NCI-H345 treated with DMSO at 0.1 percent for 48 hours (cell line): ENCODE measurements at regions not wholly inside any gene's neighbourhood (a gene's known extent, or its start where the extent isn't known, plus 50 kb on each side); places are given as distances from the start of the nearest gene placed in this dataset.

Experiments
- DNase-seq: peaks from one replicate; lab custom pipeline; 2025; ENCODE audit not compliant: unreplicated experiment; lab: John Stamatoyannopoulos, UW

DNA sequence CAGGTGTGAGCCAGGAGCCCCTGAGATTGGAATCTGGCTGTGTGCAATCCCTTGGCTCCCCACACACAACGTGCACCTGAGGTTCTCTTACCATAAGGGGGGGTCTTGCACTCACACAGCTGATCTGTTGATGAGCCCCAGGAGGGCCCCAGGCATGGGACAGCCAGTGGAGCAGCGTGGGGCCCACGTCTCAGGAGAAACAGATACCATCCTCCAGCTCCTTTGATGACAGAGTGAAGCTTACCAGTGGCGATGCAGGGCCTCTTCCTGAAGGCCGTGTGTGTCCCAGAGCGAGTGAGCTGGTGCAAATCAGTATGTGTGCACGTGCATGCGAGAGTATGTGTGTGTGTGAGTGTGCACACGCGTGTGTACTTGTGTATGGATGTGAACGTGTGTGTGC lies 287.4 kb downstream of the IRX1 start:
- DNase-seq: no peak

DNA sequence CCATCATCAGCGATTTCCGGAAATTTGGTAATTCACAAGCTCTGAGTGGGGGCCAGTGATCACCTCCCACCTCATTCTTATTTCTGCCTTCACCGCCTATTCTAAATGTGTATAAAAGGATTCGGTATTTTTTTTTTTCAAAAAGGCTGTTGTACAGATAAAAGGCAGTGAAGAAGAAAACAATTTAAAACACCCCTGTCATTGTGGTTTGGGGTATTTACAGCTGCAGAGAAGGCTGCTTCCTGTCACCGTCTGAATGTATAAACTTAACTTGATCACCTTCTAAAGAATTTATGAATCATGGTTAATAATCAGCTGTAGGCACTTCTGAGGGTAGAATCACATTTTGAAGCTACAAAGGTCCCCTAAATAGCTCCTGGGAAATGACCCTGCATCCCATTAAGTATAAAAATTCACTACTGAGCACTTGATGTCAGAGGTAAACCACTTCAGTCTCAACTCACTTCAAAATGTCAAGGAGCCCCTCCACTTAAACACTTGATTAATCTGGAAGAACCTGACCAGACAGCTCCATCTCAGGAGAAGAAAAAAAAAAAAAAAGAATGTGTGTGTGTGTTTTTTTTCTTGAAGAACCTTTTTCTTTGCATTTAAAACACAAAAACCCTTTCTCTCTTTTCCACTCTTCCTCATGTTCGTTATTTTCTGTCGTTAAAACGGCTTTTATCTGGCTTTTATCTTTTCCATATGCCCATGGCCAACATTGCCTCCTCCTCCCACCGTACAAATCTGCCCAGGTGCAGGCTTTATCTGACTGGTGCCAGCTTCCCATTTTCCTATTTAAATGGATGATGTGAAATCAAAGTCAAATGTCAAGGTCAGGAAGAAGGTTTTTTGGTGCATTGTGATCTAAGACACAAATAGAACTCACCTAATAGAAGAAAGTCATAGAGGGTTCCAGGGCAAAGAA lies 291.2 kb downstream of the IRX1 start:
- no peak for DNase-seq

DNA sequence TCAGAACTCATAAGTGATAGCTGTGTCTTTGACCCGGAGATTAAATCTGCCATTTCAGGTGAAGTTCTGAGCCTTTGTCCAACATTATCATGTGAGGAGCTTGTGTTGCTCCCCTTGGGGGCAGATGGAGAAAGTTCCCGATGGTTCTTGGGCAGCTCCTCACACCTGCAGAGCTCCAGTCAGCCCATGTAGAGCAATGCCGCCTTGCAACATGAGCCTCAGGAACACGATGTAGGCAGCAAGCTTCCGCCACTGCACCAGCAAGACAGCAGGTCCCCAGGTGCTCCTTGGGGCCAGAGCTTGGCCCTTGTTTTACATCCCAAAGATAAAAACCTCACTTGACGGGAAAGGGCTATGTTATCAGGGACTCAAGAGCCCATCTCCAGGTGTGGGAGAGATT lies 292.7 kb downstream of the IRX1 start:
- no peak for DNase-seq

DNA sequence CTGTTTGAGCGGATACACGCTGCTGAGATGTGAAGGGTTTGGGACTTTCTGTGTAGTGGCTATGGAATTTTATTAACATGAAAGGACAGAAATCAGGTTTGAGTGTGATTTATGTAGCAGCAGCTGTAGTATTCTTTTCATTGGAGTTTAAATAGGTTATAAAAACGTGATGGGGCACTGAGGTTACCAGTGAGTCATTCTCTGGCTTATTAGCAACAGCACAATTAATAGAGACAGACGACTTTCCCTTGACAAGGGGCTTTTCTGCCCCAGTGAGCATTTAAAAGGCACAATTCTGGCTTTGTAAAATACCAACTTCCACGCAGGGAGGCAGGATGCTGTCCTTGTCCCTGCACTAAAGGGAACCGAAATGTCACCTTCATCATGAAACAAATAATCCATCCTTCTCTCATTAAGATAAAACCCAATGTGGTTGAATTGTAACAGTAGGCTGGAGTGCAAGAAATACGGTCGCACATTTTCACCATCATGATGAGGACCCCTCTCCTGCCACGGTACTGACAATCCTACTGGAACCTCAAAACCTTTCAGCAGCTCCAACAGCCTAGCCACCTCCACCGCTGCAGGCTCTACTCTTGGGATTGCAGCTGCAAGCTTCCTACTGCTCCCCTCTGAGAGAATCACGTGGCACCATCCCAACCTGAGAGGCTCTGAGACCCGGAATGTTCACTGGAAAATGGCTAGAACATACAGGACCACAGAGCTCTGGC lies 293.9 kb downstream of the IRX1 start:
- DNase-seq: no peak

DNA sequence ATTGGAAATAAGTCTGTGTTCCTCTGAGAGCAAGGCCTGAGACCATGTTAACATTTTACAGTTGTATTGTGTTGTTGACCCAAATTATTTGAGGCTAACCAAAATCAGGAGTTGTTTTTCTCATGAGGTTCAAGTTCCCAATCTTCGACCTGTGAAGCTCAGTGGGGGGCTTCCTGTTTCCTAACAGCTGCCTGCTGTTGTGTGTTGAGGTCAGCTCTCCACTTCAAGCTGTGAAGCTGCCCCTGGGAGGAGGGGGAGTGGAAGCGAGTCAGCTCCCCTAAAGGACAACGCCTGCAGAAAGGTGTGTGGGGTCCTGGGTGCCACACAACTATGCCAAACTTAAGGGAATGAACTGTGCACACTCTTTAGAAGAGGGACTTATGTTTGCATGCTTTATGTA lies 295.5 kb downstream of the IRX1 start:
- DNase-seq: no peak

DNA sequence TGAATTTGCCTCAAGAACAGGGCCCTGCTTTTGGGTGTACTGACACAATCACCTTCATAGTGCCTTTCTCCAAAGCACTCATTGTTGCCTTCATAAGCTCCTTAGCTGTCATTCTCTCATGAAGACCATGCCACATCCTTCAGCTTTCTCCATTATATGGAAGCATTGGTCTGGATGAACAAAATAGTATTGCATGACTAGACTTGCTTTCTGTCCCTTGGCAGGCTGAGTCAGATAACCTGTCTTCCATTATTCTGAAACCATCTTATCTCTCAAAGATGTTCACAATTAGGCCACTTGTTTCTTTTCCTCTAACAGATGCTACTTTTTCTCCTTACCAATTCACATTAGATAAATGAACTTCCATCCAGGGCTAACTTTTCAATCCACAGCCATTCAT lies 297.9 kb downstream of the IRX1 start:
- DNase-seq: no peak

DNA sequence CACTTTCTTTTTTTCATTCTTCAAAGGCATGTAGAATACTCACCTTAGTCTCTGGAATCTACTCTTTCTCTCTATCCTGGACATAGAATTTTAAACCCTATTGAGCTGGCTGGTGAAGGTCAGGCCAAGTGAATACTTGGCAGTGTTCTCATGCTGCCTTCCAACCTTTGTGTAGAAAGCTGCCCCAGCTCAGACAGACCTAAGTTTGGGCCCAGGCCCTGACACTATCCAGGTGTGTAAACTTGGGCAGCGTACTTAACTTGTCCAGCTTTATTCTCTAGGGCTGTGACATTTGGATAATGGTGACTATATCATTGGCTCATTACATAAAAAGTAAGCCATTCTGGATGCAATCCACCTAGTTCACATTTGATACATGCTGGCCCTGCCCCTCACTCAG lies 298.3 kb downstream of the IRX1 start:
- no peak for DNase-seq

DNA sequence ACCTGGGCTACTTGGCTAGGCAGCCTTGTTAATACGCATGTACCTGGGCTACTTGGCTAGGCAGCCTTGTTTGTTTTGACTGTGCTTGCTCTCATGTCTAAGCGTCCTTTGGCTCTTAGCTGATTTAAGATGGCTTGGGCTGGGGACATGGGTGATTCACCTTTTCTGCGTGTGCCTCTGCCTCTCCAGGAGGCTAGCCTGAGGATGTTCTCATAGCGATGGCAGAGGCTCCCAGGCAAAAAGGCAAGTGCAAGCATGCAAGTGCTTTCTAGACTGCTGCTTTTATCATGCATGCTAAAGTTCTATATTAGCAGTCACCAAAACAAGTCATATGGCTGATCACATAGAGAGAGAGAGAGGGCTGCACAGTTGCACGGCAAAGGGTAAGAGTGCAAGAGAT lies 300.5 kb downstream of the IRX1 start:
- no peak for DNase-seq

DNA sequence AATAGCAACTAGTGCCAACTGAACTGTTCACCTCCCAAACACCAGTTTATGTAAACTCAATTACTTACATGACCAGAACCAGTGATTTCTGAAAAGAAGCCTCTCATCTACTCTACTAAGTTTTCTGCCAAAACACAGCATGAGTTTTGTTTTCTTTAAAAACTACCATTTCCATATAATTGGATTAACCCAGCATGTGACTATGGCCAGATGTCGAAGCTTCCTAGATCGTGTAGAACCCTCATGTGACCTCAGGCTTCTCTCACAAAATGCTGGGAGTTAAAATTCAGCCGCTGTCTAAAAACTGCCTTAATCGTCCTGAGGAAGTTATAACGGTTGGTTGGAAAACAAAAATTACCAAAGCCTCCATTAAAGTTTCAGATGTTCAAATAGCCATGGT lies 303.5 kb downstream of the IRX1 start:
- no peak for DNase-seq

DNA sequence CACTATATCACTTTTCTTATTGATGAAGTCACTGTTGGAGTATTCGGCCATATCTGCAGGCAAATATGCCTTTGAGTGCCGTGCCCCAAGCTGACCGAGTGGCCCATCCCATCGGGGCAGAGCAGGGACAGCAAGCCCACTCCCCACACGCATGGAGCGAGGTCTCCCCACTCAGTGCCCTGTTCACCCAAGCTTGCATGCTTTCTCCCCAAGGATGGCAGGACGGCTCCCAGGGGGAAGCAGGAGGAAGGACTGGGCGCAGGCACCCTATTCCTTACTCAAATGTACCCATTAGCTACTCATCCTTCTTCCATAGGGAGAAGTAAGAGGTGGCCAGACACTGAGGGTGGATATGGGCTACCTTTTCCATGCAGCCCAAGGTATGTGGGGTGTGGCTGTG lies 309.0 kb downstream of the IRX1 start:
- no peak for DNase-seq

DNA sequence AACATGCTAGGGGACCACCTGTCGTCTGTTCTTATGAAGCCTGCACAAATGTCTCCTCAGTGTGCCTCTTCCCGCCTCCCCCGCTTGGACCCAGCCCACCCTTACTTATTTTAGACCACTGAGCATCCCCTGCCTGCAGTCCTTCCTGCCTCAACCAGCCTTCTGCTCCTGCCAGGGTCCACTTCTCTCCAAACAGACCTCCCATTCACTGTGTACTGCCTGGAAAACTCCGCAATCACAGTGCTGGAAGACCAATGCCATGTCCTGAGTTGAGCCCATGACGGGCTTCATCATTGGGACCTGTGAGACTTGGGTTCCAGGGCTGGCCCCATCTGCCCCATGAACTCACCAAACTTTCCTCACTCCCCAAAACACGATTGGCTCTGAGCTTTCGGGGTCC lies 309.4 kb downstream of the IRX1 start:
- no peak for DNase-seq

DNA sequence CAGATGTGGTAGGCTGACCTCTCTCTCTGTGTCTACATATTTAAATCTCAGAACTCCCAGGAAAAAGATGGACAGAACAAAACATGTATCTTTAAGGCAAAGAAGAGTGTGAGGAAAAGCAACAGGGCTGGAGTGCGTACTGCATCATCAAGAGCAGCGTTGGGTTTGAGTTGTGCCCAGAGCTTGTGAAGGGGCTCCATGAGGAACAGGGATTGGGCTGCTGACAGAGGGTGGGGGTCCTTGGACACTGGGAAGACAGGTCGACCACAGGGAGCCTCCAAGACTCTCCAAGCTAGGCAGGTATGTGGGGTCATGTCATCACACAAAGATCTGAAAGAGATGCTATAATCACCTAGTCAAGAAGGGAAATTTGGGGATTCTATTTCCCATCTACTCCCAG lies 309.9 kb downstream of the IRX1 start:
- DNase-seq: no peak

DNA sequence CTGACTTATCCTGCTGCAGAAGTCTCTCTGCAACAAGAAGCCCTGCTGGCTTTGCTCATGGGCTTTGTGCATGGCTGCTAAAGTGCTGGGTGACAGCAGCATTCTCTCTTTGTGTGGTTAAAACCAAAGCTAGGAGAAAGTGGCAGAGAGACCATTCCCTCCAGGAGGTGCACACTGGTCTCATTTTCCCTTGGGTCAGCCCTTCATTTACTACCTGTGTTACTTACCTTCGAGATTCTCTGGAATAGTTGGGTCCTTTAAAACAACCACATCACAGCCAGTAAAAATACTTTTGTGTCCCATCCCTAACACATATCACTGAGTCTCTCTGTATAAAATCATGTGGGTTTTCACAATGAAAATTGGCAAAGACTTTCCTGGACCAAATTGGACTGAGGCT lies 315.5 kb downstream of the IRX1 start:
- DNase-seq: no peak

DNA sequence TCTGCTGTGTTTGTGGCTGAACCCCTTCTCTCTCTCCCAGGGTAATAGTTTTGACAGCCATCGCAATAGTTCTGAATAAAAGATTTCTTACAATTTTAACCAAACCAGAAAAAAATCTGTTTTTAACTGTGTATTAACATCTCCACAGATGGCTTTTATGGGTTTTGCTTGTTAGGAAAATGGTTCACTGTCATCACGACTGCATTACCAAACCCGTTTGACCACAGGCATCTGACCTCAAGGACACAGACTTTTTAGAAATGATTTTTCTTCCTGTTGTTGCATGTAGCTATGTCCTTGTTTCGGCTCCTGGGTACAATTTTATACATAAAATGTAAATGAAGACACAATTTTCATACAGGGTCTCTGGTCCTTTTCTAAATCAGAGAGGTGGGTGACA lies 316.1 kb downstream of the IRX1 start:
- DNase-seq: no peak

DNA sequence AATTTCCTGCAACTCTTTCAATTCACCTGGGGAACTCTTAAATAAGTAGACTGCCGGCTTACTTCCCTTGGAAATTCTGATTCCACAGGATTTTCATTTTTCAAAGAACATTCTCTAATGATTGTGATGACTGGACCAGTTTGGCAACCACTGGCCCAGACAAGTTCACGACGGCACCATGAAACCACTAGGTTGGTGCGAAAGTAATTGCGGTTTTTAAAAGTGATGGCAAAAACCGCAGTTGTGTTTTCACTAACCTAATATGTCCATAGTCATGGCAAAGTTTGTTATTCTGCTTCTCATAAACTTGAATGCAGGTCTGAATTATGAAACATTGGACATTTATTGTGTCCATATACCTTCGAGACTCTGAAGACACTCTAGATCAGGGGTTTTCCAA lies 317.2 kb downstream of the IRX1 start:
- DNase-seq: no peak

DNA sequence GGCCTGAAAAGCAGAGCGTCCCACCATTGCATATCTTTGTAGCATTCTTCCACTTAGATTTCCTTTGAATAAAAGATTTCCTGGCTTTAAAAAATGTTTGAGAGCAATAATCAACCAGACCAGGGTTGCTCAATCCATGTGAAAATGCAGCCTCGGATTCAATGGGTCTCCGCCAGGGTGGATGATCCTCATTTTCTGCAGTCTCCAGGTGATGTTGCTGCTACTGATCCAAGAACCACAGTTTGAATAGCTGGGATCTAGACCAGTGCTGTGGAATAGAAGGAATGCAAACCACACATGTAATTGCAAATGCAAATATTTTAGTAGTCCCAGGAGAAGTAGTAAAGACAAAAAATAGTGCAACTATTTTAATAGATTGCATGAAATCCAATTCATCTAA lies 317.6 kb downstream of the IRX1 start:
- no peak for DNase-seq

DNA sequence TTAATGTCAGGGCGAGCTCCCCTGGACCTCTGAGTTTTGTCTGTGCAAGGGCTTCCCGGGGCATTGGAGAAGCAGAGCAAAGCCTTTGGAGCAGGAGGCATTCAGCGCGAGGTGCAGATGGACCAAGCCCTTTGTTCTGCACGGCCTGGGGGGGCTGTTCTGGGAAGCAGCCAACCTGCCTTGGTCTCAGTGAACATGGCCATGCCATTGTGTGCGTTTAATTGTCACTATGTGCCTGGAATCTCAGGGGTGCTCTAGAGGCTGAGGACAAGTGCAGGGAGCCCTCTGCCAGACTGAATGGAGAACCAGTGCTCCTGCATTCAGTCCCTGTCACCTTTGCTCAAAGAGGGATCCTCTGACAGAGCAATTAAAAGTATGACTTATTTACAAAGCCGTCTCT lies 329.4 kb downstream of the IRX1 start:
- DNase-seq: no peak

DNA sequence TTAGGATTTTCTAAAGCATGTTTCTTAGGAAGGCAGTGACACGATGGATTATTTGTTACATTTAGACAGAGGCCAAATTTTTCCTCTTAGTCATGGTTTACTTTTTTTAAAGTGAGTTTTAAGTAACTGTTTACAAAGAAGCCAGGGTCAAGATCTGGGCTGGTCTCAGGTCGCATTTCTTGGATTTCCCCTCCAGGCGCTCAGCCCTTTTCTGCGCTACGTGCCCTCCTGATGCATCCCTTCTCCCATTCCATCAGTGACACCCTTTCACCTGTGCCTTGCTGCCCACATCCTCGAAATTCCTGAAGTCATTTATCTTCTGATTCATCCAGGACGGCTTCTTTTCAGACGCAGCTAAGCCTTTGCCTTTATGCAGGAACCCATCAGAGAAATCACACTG lies 330.3 kb downstream of the IRX1 start:
- no peak for DNase-seq

DNA sequence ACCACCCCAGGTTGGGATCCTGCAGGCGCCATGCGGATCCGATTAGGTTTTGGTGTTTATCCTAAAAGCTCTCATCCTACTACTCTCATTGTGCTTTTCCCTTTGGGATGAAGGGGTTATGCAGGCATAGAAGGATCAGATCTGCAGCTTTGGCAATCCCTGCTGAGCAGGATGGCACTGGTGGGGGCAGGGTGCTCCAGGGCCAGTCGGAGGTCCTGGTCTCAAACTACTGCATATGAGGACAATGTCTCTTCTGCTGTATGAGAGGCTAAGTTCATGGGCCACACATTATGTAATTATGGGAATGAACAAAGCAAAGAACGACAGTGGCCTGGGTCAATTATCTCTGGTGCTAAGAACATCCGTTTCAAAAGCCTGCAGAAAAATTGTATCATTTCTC lies 334.2 kb downstream of the IRX1 start:
- no peak for DNase-seq

DNA sequence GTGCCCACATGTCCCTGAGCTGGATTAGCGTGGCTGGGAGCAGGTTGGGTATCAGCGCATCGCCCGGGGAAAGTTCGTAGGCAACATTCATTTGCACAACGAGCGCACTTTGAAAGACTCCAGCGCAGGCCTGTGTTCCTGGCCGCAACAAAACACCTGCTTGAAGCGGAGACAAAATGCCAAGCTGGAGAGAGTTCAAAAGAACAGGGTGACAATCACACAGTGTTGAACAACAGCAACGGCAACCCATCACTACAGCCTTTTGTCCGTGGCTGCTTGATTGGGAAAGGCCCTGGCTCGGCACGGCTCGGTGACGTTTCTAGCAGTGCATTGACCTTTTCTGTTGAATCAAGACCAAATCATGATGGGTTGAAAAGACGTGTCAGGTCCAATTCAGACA lies 336.3 kb downstream of the IRX1 start:
- no peak for DNase-seq

DNA sequence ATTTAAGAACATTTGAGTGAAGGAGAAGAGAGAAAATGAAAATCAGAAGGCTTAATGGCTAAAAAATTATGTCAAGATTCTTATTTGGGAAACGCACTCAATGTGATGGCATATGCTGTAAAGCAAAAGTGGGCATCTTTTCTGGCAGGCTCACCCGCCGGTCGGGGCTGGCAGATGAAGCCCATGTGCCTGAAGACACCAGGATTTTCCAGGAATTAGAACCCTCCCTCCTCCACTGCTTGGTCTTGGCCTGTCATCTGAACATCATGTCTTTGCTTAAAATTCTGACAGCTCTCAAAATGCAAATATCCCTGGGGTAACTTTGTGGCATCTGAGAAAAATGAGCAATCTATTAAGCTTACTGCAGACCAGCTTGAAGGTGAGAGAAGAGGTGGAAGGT lies 337.9 kb downstream of the IRX1 start:
- no peak for DNase-seq

DNA sequence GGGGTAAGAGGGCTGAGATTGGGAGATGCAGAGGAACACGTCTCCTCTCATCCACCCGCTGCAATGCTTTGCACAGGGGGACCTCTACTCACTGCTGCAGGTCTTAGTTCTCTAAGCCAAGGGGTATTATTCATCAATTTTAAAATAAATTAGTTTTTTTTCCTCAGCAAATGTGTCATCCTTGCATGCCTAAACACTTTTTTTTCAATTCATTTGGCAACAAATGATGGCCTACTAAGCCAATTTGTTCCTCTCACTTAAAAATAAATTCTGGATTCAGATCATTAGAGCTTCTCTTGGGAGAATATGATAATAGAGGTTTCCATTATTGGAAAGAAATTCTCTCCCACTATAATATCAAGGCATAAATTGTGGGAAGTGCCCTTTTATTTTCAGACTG lies 338.3 kb downstream of the IRX1 start:
- DNase-seq: no peak

DNA sequence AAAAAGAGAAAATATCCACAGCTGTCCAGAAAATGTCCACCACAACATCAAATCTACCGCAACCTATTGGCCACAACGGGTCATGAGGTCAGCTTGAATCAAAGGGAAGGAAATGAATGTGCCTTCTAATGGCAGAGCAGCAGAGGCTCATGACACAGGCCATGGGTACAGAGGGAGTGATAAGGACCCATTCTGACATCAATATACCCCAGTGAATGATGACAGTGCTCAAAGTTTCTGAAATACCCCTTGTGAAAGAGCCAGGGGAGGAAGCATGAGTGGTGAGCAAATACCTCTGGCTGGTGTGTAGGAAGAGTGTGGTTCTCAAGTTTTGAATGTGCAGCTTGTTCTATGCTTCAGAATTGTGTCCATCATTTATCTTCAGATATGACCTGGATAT lies 348.2 kb downstream of the IRX1 start:
- no peak for DNase-seq
